Hematopoietic multipotent progenitor cell treated with erythropoietin and hydrocortisone succinate and interleukin-3 and kit ligand, for 8 days (in vitro differentiated cells): ENCODE measurements at regions not wholly inside any gene's neighbourhood (a gene's known extent, or its start where the extent isn't known, plus 50 kb on each side); places are given as distances from the start of the nearest gene placed in this dataset.
"Not testable (repeated sequence)": the region's sequence is repeated elsewhere in the genome, so short reads cannot be mapped to it uniquely, and the experiment has no call there.

ENCODE experiments used
- DNase-seq: peaks from one replicate; pipeline ENCODE4 v3.0.0-alpha.2; 2015

- DNase-seq: no peak
Observed at GRCh38 chr4:10806953-10807645, 122.5 kb upstream of the CLNK start.

- no peak for DNase-seq
Observed at GRCh38 chr4:10803713-10804343, 119.3 kb upstream of the CLNK start.

- DNase-seq: no peak
Observed at GRCh38 chr4:10787365-10787764, 102.8 kb upstream of the CLNK start.

- DNase-seq: no peak
Observed at GRCh38 chr4:10784621-10785020, 100.1 kb upstream of the CLNK start.

- DNase-seq: no peak
Observed at GRCh38 chr4:10783351-10783750, 98.8 kb upstream of the CLNK start.

GRCh38 chr4:10781805-10782204, 97.2 kb upstream of the CLNK start:
- no peak for DNase-seq

GRCh38 chr4:10780803-10781202, 96.2 kb upstream of the CLNK start:
- not testable (repeated sequence) for DNase-seq

- DNase-seq: not testable (repeated sequence)
Observed at GRCh38 chr4:10775132-10775531, 90.6 kb upstream of the CLNK start.

- no peak for DNase-seq
Observed at GRCh38 chr4:10773656-10774055, 89.1 kb upstream of the CLNK start.

- DNase-seq: no peak
Observed at GRCh38 chr4:10773010-10773409, 88.4 kb upstream of the CLNK start.

- no peak for DNase-seq
Observed at GRCh38 chr4:10765386-10765785, 80.8 kb upstream of the CLNK start.

- no peak for DNase-seq
Observed at GRCh38 chr4:10762561-10762960, 78.0 kb upstream of the CLNK start.

GRCh38 chr4:10761903-10762302, 77.3 kb upstream of the CLNK start:
- DNase-seq: no peak

GRCh38 chr4:10760086-10760485, 75.5 kb upstream of the CLNK start:
- DNase-seq: no peak

GRCh38 chr4:10758906-10759305, 74.3 kb upstream of the CLNK start:
- DNase-seq: no peak

- DNase-seq: no peak
Observed at GRCh38 chr4:10753856-10754402, 69.4 kb upstream of the CLNK start.

- no peak for DNase-seq
Observed at GRCh38 chr4:10753336-10753735, 68.8 kb upstream of the CLNK start.

- no peak for DNase-seq
Observed at GRCh38 chr4:10750714-10751113, 66.1 kb upstream of the CLNK start.

GRCh38 chr4:10747186-10747585, 62.6 kb upstream of the CLNK start:
- no peak for DNase-seq

GRCh38 chr4:10746371-10747171, 62.0 kb upstream of the CLNK start:
- DNase-seq: no peak

- DNase-seq: no peak
Observed at GRCh38 chr4:10743357-10743756, 58.8 kb upstream of the CLNK start.

- no peak for DNase-seq
Observed at GRCh38 chr4:10741961-10742699, 57.6 kb upstream of the CLNK start.
